ENCODE measurements at regions not wholly inside any gene's neighbourhood (a gene's known extent, or its start where the extent isn't known, plus 50 kb on each side); places are given as distances from the start of the nearest gene placed in this dataset.

- Histone ChIP-seq H3K27me3 (ENCODE audit: control insufficient read depth in 2 of 2, insufficient read depth in 2 of 2, low read length in 2 of 2) (no peaks in the 10 kb centered on the region), H3K36me3 (ENCODE audit: control insufficient read depth in 2 of 3, insufficient read depth in 3 of 3, low read length in 3 of 3) (no peaks in the 10 kb centered on the region), H3K9me3 (ENCODE audit: control insufficient read depth in 2 of 3, low read length in 3 of 3) (no peaks in the 10 kb centered on the region), H3K27ac (ENCODE audit: low read depth, low read length) (no peak overlapping the region), H3K4me3 (ENCODE audit: low read length) (no peak overlapping the region), H3K4me1 (ENCODE audit: control insufficient read depth in 2 of 2, insufficient read depth in 2 of 2, low read length in 2 of 2) (no peaks in the 10 kb centered on the region)
- Mint-ChIP-seq H3K4me1 (no peaks in the 10 kb centered on the region), H3K36me3 (no peaks in the 10 kb centered on the region), H3K9me3 (peaks cover 0 to 5% (median 0%) of the 10 kb centered on the region in 11 donors), H3K4me3 (no peak overlapping the region), H3K27ac (no peak overlapping the region), H3K27me3 (peaks cover 0 to 5% (median 3%) of the 10 kb centered on the region in 5 donors)
- DNase-seq (no peak), ATAC-seq (no peak)
- POLR2A ChIA-PET: no interaction called here
- intact Hi-C loops (cut with micrococcal nuclease): no loop called here
- CTCF ChIA-PET: no interaction called here
Measured at GRCh38 chr2:6526093-6526824, 339.4 kb downstream of the CMPK2 start.

- Histone ChIP-seq H3K27ac (ENCODE audit: low read depth, low read length) (no peak overlapping the region), H3K9me3 (ENCODE audit: control insufficient read depth in 2 of 3, low read length in 3 of 3) (no peaks in the 10 kb centered on the region), H3K4me1 (ENCODE audit: control insufficient read depth in 2 of 2, insufficient read depth in 2 of 2, low read length in 2 of 2) (no peaks in the 10 kb centered on the region), H3K36me3 (ENCODE audit: control insufficient read depth in 2 of 3, insufficient read depth in 3 of 3, low read length in 3 of 3) (no peaks in the 10 kb centered on the region), H3K4me3 (ENCODE audit: low read length) (no peak overlapping the region), H3K27me3 (ENCODE audit: control insufficient read depth in 2 of 2, insufficient read depth in 2 of 2, low read length in 2 of 2) (no peaks in the 10 kb centered on the region)
- no peaks in the 10 kb centered on the region for H3K36me3 Mint-ChIP-seq
- ChIA-PET POLR2A (no interaction called here), CTCF (no interaction called here)
- H3K4me3 Mint-ChIP-seq: no peak overlapping the region
- peaks cover 5 to 15% (median 11%) of the 10 kb centered on the region in 5 donors for H3K27me3 Mint-ChIP-seq
- H3K27ac Mint-ChIP-seq: no peak overlapping the region
- peaks cover 0 to 1% (median 0%) of the 10 kb centered on the region in 7 donors for H3K4me1 Mint-ChIP-seq
- intact Hi-C loops (cut with micrococcal nuclease): no loop called here
- no peak for ATAC-seq
- DNase-seq: no peak
- peaks cover 0 to 5% (median 0%) of the 10 kb centered on the region in 11 donors for H3K9me3 Mint-ChIP-seq
Measured at GRCh38 chr2:6531304-6531703, 334.4 kb downstream of the CMPK2 start.

GRCh38 chr2:6535572-6535971, 330.1 kb downstream of the CMPK2 start:
- ChIA-PET POLR2A (no interaction called here), CTCF (no interaction called here)
- Mint-ChIP-seq H3K9me3 (peaks cover 0 to 4% (median 0%) of the 10 kb centered on the region in 11 donors), H3K4me3 (no peak overlapping the region), H3K27me3 (peaks cover 6 to 27% (median 13%) of the 10 kb centered on the region in 5 donors), H3K27ac (no peak overlapping the region), H3K4me1 (peaks cover 0 to 5% (median 0%) of the 10 kb centered on the region in 7 donors), H3K36me3 (no peaks in the 10 kb centered on the region)
- Histone ChIP-seq H3K27ac (ENCODE audit: low read depth, low read length) (no peak overlapping the region), H3K27me3 (ENCODE audit: control insufficient read depth in 2 of 2, insufficient read depth in 2 of 2, low read length in 2 of 2) (no peaks in the 10 kb centered on the region), H3K4me3 (ENCODE audit: low read length) (no peak overlapping the region), H3K36me3 (ENCODE audit: control insufficient read depth in 2 of 3, insufficient read depth in 3 of 3, low read length in 3 of 3) (no peaks in the 10 kb centered on the region), H3K9me3 (ENCODE audit: control insufficient read depth in 2 of 3, low read length in 3 of 3) (no peaks in the 10 kb centered on the region), H3K4me1 (ENCODE audit: control insufficient read depth in 2 of 2, insufficient read depth in 2 of 2, low read length in 2 of 2) (no peaks in the 10 kb centered on the region)
- ATAC-seq (no peak), DNase-seq (no peak)
- intact Hi-C loops (cut with micrococcal nuclease): no loop called here

GRCh38 chr2:6538607-6539006, 327.1 kb downstream of the CMPK2 start:
- Histone ChIP-seq H3K27ac (ENCODE audit: low read depth, low read length) (no peak overlapping the region), H3K36me3 (ENCODE audit: control insufficient read depth in 2 of 3, insufficient read depth in 3 of 3, low read length in 3 of 3) (no peaks in the 10 kb centered on the region)
- H3K4me3 Mint-ChIP-seq: no peak overlapping the region

GRCh38 chr2:6545336-6545735, 320.4 kb downstream of the CMPK2 start:
- no peaks in the 10 kb centered on the region for H3K36me3 ChIP-seq (ENCODE audit: control insufficient read depth in 2 of 3, insufficient read depth in 3 of 3, low read length in 3 of 3)
- no peaks in the 10 kb centered on the region for H3K27me3 ChIP-seq (ENCODE audit: control insufficient read depth in 2 of 2, insufficient read depth in 2 of 2, low read length in 2 of 2)
- ChIA-PET POLR2A (no interaction called here), CTCF (no interaction called here)
- H3K4me3 ChIP-seq (ENCODE audit: low read length): no peak overlapping the region
- H3K9me3 Mint-ChIP-seq: peaks cover 0 to 11% (median 1%) of the 10 kb centered on the region in 11 donors
- no peak for DNase-seq
- H3K9me3 ChIP-seq (ENCODE audit: control insufficient read depth in 2 of 3, low read length in 3 of 3): no peaks in the 10 kb centered on the region
- no peak overlapping the region for H3K27ac ChIP-seq (ENCODE audit: low read depth, low read length)
- H3K36me3 Mint-ChIP-seq: no peaks in the 10 kb centered on the region
- intact Hi-C loops (cut with micrococcal nuclease): no loop called here
- no peak overlapping the region for H3K4me3 Mint-ChIP-seq
- H3K4me1 Mint-ChIP-seq: no peaks in the 10 kb centered on the region
- no peak for ATAC-seq
- H3K27ac Mint-ChIP-seq: no peak overlapping the region
- H3K27me3 Mint-ChIP-seq: peaks cover 0 to 7% (median 0%) of the 10 kb centered on the region in 5 donors
- H3K4me1 ChIP-seq (ENCODE audit: control insufficient read depth in 2 of 2, insufficient read depth in 2 of 2, low read length in 2 of 2): no peaks in the 10 kb centered on the region

More at GRCh38 chr2:6538607-6539006, 327.1 kb downstream of the CMPK2 start:
- H3K27me3 ChIP-seq (ENCODE audit: control insufficient read depth in 2 of 2, insufficient read depth in 2 of 2, low read length in 2 of 2): no peaks in the 10 kb centered on the region
- ATAC-seq: no peak
- H3K4me3 ChIP-seq (ENCODE audit: low read length): no peak overlapping the region
- intact Hi-C loops (cut with micrococcal nuclease): no loop called here
- Mint-ChIP-seq H3K9me3 (peaks cover 0 to 3% (median 0%) of the 10 kb centered on the region in 11 donors), H3K27ac (no peak overlapping the region), H3K36me3 (no peaks in the 10 kb centered on the region), H3K4me1 (peaks cover 0 to 5% (median 0%) of the 10 kb centered on the region in 7 donors), H3K27me3 (peaks cover 6 to 27% (median 13%) of the 10 kb centered on the region in 5 donors)
- POLR2A ChIA-PET: no interaction called here
- no peaks in the 10 kb centered on the region for H3K9me3 ChIP-seq (ENCODE audit: control insufficient read depth in 2 of 3, low read length in 3 of 3)
- no peak for DNase-seq
- H3K4me1 ChIP-seq (ENCODE audit: control insufficient read depth in 2 of 2, insufficient read depth in 2 of 2, low read length in 2 of 2): no peaks in the 10 kb centered on the region
- CTCF ChIA-PET: no interaction called here

- ATAC-seq: no peak
- DNase-seq: no peak
Measured at GRCh38 chr2:6545795-6546194, 319.9 kb downstream of the CMPK2 start.

GRCh38 chr2:6554466-6554865, 311.2 kb downstream of the CMPK2 start:
- no peak for ATAC-seq
- CTCF ChIA-PET: no interaction called here
- Mint-ChIP-seq H3K4me1 (no peaks in the 10 kb centered on the region), H3K27ac (no peak overlapping the region), H3K27me3 (peaks cover 0 to 8% (median 4%) of the 10 kb centered on the region in 5 donors), H3K9me3 (peaks cover 0 to 7% (median 0%) of the 10 kb centered on the region in 11 donors), H3K36me3 (peaks cover 0 to 4% (median 0%) of the 10 kb centered on the region in 5 donors), H3K4me3 (no peak overlapping the region)
- Histone ChIP-seq H3K27ac (ENCODE audit: low read depth, low read length) (no peak overlapping the region), H3K4me3 (ENCODE audit: low read length) (no peak overlapping the region), H3K27me3 (ENCODE audit: control insufficient read depth in 2 of 2, insufficient read depth in 2 of 2, low read length in 2 of 2) (no peaks in the 10 kb centered on the region), H3K36me3 (ENCODE audit: control insufficient read depth in 2 of 3, insufficient read depth in 3 of 3, low read length in 3 of 3) (no peaks in the 10 kb centered on the region), H3K9me3 (ENCODE audit: control insufficient read depth in 2 of 3, low read length in 3 of 3) (no peaks in the 10 kb centered on the region), H3K4me1 (ENCODE audit: control insufficient read depth in 2 of 2, insufficient read depth in 2 of 2, low read length in 2 of 2) (no peaks in the 10 kb centered on the region)
- POLR2A ChIA-PET: no interaction called here
- intact Hi-C loops (cut with micrococcal nuclease): no loop called here
- no peak for DNase-seq

More at GRCh38 chr2:6545795-6546194, 319.9 kb downstream of the CMPK2 start:
- intact Hi-C loops (cut with micrococcal nuclease): no loop called here
- peaks cover 0 to 3% (median 0%) of the 10 kb centered on the region in 5 donors for H3K36me3 Mint-ChIP-seq
- H3K27me3 Mint-ChIP-seq: peaks cover 0 to 7% (median 0%) of the 10 kb centered on the region in 5 donors
- Histone ChIP-seq H3K9me3 (ENCODE audit: control insufficient read depth in 2 of 3, low read length in 3 of 3) (no peaks in the 10 kb centered on the region), H3K4me3 (ENCODE audit: low read length) (no peak overlapping the region), H3K36me3 (ENCODE audit: control insufficient read depth in 2 of 3, insufficient read depth in 3 of 3, low read length in 3 of 3) (no peaks in the 10 kb centered on the region), H3K27me3 (ENCODE audit: control insufficient read depth in 2 of 2, insufficient read depth in 2 of 2, low read length in 2 of 2) (no peaks in the 10 kb centered on the region), H3K4me1 (ENCODE audit: control insufficient read depth in 2 of 2, insufficient read depth in 2 of 2, low read length in 2 of 2) (no peaks in the 10 kb centered on the region), H3K27ac (ENCODE audit: low read depth, low read length) (no peak overlapping the region)
- H3K4me1 Mint-ChIP-seq: no peaks in the 10 kb centered on the region
- no peak overlapping the region for H3K4me3 Mint-ChIP-seq
- POLR2A ChIA-PET: no interaction called here
- CTCF ChIA-PET: no interaction called here
- peaks cover 0 to 11% (median 1%) of the 10 kb centered on the region in 11 donors for H3K9me3 Mint-ChIP-seq
- no peak overlapping the region for H3K27ac Mint-ChIP-seq
